ENCODE measurements at regions not wholly inside any gene's neighbourhood (a gene's known extent, or its start where the extent isn't known, plus 50 kb on each side); places are given as distances from the start of the nearest gene placed in this dataset.

DNA sequence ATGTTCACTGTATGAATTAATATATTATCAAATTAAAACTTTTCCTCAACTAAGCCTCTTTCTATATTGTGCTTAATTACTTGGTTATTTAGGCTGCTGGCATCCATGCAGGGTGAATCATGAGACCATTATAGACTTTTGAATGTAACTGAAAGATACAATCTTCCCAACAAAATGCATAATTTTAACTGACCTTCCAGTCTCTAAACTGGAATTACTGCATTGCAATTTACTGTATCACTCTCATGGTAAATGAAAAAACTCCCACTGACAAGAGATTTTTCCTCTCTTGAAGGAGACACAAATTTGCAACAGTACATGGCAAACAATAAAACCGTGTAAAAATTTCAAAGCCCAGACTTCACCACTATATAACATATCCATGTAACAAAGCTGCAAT, 349.5 kb downstream of the DRD1 start:
- Histone ChIP-seq H4K5ac (ENCODE audit: low read depth, low read length) (no peak overlapping the region), H3K56ac (ENCODE audit: extremely low read depth, insufficient read depth, low read length) (no peak overlapping the region), H3K4me1 (ENCODE audit: control insufficient read depth, insufficient read depth, low read length) (no peaks in the 10 kb centered on the region), H2BK20ac (ENCODE audit: low read depth, low read length) (no peak overlapping the region), H3K18ac (ENCODE audit: low read depth, low read length) (no peak overlapping the region), H3K9me1 (ENCODE audit: insufficient read depth, low read length) (no peaks in the 10 kb centered on the region), H3K9ac (ENCODE audit: low read depth, low read length) (no peak overlapping the region), H3K9me3 (ENCODE audit: control insufficient read depth, insufficient read depth, low read length) (no peaks in the 10 kb centered on the region), H4K91ac (ENCODE audit: insufficient read depth, low read depth, low read length) (no peak overlapping the region), H3K4ac (ENCODE audit: low read depth, low read length) (no peak overlapping the region), H4K8ac (ENCODE audit: low read depth in 2 of 2, low read length in 2 of 2) (no peak overlapping the region), H3K4me2 (ENCODE audit: low read depth, low read length) (no peak overlapping the region), H3K27ac (ENCODE audit: insufficient read depth, low read length) (no peak overlapping the region), H3K27me3 (ENCODE audit: control insufficient read depth, insufficient read depth, low read length) (no peaks in the 10 kb centered on the region), H3K14ac (replicated peaks; ENCODE audit: low read depth, low read length) (no peak overlapping the region), H3K79me1 (ENCODE audit: low read depth in 1 of 2, low read length in 2 of 2) (no peaks in the 10 kb centered on the region), H2BK5ac (ENCODE audit: low read depth, low read length, poor library complexity, severe bottlenecking) (no peak overlapping the region), H2AFZ (replicated peaks; ENCODE audit: low read length, poor library complexity) (no peak overlapping the region), H3K4me3 (ENCODE audit: insufficient read depth, low read depth, low read length) (no peak overlapping the region), H2BK15ac (ENCODE audit: low read depth, low read length) (no peak overlapping the region), H4K20me1 (ENCODE audit: insufficient read depth, low read length) (no peaks in the 10 kb centered on the region), H2AK5ac (ENCODE audit: low read depth, low read length) (no peak overlapping the region), H2AK9ac (replicated peaks; ENCODE audit: low read depth, low read length, poor library complexity) (no peak overlapping the region), H2BK120ac (ENCODE audit: low read depth, low read length) (no peak overlapping the region), H3K23ac (ENCODE audit: low read depth, low read length) (no peak overlapping the region), H3K36me3 (ENCODE audit: control insufficient read depth, insufficient read depth, low read length) (no peaks in the 10 kb centered on the region)
- intact Hi-C loops (cut with micrococcal nuclease), result no loop called here
- CTCF ChIA-PET, result no interaction called here
- dilution Hi-C loops (cut with HindIII; ENCODE audit: low sequenced_read_pairs, unreplicated experiment), result no loop called here
- DNase-seq (no peak), ATAC-seq (ENCODE audit: low read depth) (no peak)
- in situ Hi-C loops (cut with MboI; ENCODE audit: low sequenced_read_pairs), result no loop called here
- BruUV-seq (replicated peaks), result no TSS peak
- no peak for TF ChIP-seq POLR2A (IDR thresholded peaks at IDR 0.05; ENCODE audit: low read depth, low read length)
- TF ChIP-seq MXI1 (IDR thresholded peaks at IDR 0.05; ENCODE audit: borderline replicate concordance, low read depth, low read length), result no peak
- TF ChIP-seq, protein P1, sequence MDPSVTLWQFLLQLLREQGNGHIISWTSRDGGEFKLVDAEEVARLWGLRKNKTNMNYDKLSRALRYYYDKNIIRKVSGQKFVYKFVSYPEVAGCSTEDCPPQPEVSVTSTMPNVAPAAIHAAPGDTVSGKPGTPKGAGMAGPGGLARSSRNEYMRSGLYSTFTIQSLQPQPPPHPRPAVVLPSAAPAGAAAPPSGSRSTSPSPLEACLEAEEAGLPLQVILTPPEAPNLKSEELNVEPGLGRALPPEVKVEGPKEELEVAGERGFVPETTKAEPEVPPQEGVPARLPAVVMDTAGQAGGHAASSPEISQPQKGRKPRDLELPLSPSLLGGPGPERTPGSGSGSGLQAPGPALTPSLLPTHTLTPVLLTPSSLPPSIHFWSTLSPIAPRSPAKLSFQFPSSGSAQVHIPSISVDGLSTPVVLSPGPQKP (IDR thresholded peaks at IDR 0.05; ENCODE audit: borderline replicate concordance, low read depth, low read length), result no peak
- TF ChIP-seq RCOR1 (IDR thresholded peaks at IDR 0.05; ENCODE audit: insufficient replicate concordance, low read length), result no peak
- POLR2A ChIA-PET (ENCODE audit: unreplicated experiment), result no interaction called here
- no CpG with 5 or more reads among the region's 1 CpG for WGBS, 2 experiments (ENCODE audit: extremely low coverage in 2 of 2, insufficient read length in 1 of 2)
